Astrocyte of the spinal cord (primary cell): ENCODE measurements at regions not wholly inside any gene's neighbourhood (a gene's known extent, or its start where the extent isn't known, plus 50 kb on each side); places are given as distances from the start of the nearest gene placed in this dataset.

Experiments
- DNase-seq: peaks from one replicate; pipeline ENCODE4 v3.0.0; 2011; ENCODE audit warnings: low read depth, low spot score
- H3K4me3 ChIP-seq: 2 replicates; pipeline ENCODE4 v1.5.1; 2011; ENCODE audit warnings: low read depth, mild to moderate bottlenecking, low read length, moderate library complexity
- CTCF ChIP-seq: IDR thresholded peaks from 2 replicates; pipeline ENCODE4 v1.5.1; 2012; ENCODE audit warnings: low read depth, mild to moderate bottlenecking, low read length, inconsistent platforms
- in situ Hi-C: cut with HindIII; loops from 2 replicates; pipeline ENCODE4 v1.10.0; 2017; ENCODE audit warnings: low sequenced_read_pairs

- DNase-seq: no peak
- in situ Hi-C loops: no loop called here
Measured at GRCh38 chr6:45808042-45808645, 207.5 kb downstream of the CLIC5 start.

GRCh38 chr6:45807311-45808041 is 208.2 kb downstream of the CLIC5 start:
- TF ChIP-seq CTCF: no peak
- no peak for DNase-seq
- H3K4me3 ChIP-seq: no peak overlapping the region
- in situ Hi-C loops: no loop called here

More at GRCh38 chr6:45808042-45808645, 207.5 kb downstream of the CLIC5 start:
- no peak overlapping the region for H3K4me3 ChIP-seq
- no peak for TF ChIP-seq CTCF

- no peak for DNase-seq
- in situ Hi-C loops: no loop called here
- no peak for TF ChIP-seq CTCF
- H3K4me3 ChIP-seq: no peak overlapping the region
Measured at GRCh38 chr6:45806172-45806571, 209.5 kb downstream of the CLIC5 start.

GRCh38 chr6:45803071-45803470 is 212.6 kb downstream of the CLIC5 start:
- TF ChIP-seq CTCF: no peak

GRCh38 chr6:45801471-45802289 is 214.0 kb downstream of the CLIC5 start:
- no peak for DNase-seq
- in situ Hi-C loops: no loop called here
- no peak for TF ChIP-seq CTCF
- no peak overlapping the region for H3K4me3 ChIP-seq

More at GRCh38 chr6:45803071-45803470, 212.6 kb downstream of the CLIC5 start:
- in situ Hi-C loops: no loop called here
- no peak overlapping the region for H3K4me3 ChIP-seq
- no peak for DNase-seq

- in situ Hi-C loops: no loop called here
- no peak for TF ChIP-seq CTCF
- DNase-seq: no peak
- H3K4me3 ChIP-seq: no peak overlapping the region
Measured at GRCh38 chr6:45800911-45801310, 214.7 kb downstream of the CLIC5 start.
